HG03196 (cell line): ENCODE measurements at regions not wholly inside any gene's neighbourhood (a gene's known extent, or its start where the extent isn't known, plus 50 kb on each side); places are given as distances from the start of the nearest gene placed in this dataset.

ENCODE experiments used
- ATAC-seq: cut with Tn5 transposase; IDR thresholded peaks from one replicate; pipeline ENCODE4 v1.9.1; 2021; ENCODE audit not compliant: unreplicated experiment

GRCh38 chr3:156620901-156621300 is 53.5 kb upstream of the TIPARP start:
- ATAC-seq: no peak

- ATAC-seq: no peak
Observed at GRCh38 chr3:156620260-156620659, 54.1 kb upstream of the TIPARP start.

GRCh38 chr3:156619376-156619775 is 55.0 kb upstream of the TIPARP start:
- ATAC-seq: no peak

GRCh38 chr3:156617781-156618180 is 56.6 kb upstream of the TIPARP start:
- ATAC-seq: no peak

- ATAC-seq: no peak
Observed at GRCh38 chr3:156617145-156617544, 57.2 kb upstream of the TIPARP start.

- ATAC-seq: no peak
Observed at GRCh38 chr3:156615592-156616173, 58.7 kb upstream of the TIPARP start.

DNA sequence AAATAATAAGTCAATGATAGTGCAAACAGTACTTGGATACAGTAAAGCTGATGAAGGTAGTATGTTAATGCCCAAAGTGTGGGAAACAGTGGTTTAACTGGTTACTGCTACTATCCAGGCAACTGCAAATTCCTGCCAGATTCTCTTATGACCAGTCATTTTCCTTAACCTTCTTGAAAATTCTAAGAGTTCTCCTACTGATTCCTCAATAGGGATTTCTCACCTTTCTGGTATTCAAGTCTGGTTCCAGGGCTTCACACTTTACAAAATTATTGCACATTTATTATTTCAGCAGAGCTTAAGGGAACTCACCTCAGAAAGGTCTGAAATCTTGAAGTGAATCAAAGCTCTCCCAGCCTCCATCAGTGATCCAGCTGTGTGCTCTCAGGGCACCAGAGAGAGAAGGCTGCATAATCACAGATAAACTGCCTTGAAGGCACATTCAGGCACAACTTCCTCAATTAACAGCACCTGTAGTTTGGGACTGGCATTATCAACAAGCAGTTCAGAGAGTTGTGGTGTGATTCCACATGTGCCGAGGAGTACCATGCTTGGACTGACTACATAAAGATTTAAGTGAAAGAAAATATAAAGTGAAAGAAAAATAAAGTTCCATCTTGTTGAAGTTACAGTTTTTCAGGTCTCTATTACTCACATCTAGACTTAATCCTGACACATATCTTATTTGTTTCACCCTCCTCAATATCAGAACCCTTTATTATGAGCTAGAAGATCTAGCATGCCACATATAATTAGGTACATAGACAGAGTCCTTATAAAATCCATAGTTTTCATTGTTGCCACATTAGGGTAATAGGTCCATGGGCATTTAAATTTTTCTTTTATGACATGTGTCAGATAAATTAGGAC is 59.5 kb upstream of the TIPARP start:
- ATAC-seq: no peak

GRCh38 chr3:156612903-156613302 is 58.0 kb upstream of the SSR3 start:
- ATAC-seq: no peak

- ATAC-seq: no peak
Observed at GRCh38 chr3:156611870-156612494, 57.1 kb upstream of the SSR3 start.

DNA sequence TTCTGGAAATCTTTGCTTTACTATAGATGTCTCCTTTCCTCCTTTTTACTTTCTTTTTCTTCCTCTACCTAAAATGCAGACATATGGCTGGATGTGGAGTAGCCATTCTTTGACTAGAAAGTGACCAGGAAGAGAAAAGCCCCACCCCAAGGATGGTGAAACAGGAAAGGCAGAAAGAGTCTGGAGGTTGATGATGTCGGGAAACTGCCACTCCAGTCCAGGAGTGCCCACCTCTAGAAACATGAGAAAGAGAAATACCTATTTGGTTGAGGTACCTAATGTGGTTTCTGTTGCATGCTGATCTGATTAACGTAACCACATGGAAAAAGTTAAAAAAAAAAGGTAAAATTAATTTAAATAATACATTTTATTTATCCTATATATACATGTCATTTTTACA is 55.2 kb upstream of the SSR3 start:
- no peak for ATAC-seq

DNA sequence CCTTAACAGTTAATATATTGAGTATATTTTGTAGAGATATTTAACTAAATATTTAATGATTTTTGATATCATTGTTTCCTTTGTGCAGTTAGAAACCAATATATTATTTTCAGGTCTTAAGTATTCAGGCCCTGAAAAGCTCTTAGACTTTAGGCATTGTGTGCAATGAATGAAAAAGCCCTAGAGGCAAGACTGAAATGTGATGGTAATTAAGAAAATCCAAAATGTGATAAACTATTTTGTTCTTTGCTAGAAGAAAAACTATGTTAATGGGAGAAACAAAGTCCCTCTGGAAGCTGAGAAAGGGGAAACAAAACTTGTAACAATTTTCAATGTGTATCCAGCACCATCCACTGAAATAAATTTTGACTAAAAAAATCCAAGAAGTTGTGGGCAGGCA is 54.6 kb upstream of the SSR3 start:
- no peak for ATAC-seq

- no peak for ATAC-seq
Observed at GRCh38 chr3:156608601-156609514, 53.9 kb upstream of the SSR3 start.

DNA sequence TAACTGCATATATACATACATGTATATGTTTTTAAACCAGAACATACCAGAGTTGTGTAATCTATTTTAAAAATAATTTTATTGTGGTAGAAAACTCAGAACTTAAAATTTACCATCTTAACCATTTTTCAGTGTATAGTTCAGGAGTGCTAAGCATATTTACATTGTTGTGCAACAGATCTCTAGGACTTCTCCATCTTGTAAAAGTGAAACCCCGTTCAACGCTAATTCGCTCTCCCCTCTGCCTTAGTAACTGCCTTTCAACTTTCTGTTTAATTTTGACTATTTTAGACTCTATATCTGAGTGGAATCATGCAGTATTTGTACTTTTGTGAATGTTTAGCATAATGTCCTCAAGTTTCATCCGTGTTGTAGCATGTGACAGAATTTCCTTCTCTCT is 51.8 kb upstream of the SSR3 start:
- peak; percentile 46 for ATAC-seq

DNA sequence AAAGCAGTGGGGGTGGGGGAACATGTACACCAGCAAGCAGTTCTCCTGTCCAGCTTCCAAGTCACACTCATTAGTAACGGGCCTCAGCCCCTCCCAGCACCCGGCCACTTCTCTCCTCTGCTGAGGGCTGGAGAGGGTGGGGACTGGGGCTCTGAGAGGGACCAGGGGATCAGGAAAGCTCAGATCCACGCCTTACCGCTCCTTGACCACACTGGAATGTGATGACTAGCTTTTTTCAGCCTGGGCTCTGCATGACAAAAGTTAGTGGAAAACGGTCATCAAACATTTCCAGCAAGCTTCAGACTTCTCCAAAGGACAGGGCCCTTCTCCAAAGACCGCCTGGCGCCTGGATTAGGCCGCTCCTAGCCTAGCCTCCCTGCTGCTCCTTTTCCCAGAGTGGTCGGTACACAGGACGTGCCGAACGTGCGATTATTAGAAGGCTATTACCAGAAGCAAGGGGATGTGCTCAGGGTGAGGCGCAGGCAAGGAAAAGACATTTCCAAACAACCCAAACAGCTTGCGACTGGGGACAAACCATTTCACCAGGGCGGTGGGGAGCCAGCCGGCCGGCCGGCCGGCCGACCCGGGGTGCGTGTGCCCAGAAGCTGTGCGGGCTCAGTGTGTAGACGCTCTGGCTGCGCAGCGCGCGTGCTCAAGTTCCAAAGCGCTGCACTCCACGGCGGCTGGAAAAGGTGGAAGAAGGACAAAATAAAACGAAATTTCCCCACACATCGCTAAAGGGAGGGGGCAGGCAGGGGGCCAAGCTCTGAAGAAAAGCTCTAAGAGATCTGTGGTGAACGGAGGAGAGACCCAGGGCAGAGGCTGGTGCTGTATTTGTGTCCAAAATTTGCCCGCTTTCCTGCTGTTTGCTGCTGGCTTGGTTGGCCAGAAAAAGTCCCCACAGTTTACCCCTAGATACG is 51.0 kb upstream of the SSR3 start:
- ATAC-seq: peak; percentile 39

GRCh38 chr3:156604642-156605144 is 49.8 kb upstream of the SSR3 start:
- no peak for ATAC-seq
